Small intestine (tissue), 7 donors: ENCODE measurements at regions not wholly inside any gene's neighbourhood (a gene's known extent, or its start where the extent isn't known, plus 50 kb on each side); places are given as distances from the start of the nearest gene placed in this dataset.

Source experiments
- DNase-seq, 2 donors: peaks; one replicate each; pipeline versions ENCODE4 v3.0.0 to v3.0.0-alpha.2; 2013
- FAIRE-seq: peaks from 2 replicates; lab custom pipeline; 2012; peaks lifted over from hg19 to GRCh38; lab: Jason Lieb, UNC
- H3K27ac ChIP-seq, 3 donors: one replicate each; pipeline ENCODE4 v1.5.1; 2013; ENCODE audit warnings: low read length in 2 of 3, mild to moderate bottlenecking in 2 of 3, control low read depth in 1 of 3, inconsistent platforms in 1 of 3, low read depth in 1 of 3, moderate library complexity in 1 of 3
- H3K27me3 ChIP-seq, 3 donors: one replicate each; pipeline ENCODE4 v1.6.1; 2013; ENCODE audit warnings: low read length in 3 of 3, inconsistent platforms in 1 of 3; ENCODE audit not compliant: control insufficient read depth in 3 of 3, insufficient read depth in 3 of 3
- H3K36me3 ChIP-seq, 3 donors: one replicate each; pipeline ENCODE4 v1.6.1; 2013; ENCODE audit warnings: low read length in 3 of 3, inconsistent platforms in 1 of 3, low read depth in 1 of 3, mild to moderate bottlenecking in 1 of 3, moderate library complexity in 1 of 3; ENCODE audit not compliant: control insufficient read depth in 3 of 3, insufficient read depth in 2 of 3
- H3K4me1 ChIP-seq, 3 donors: one replicate each; pipeline ENCODE4 v1.6.1; 2013; ENCODE audit warnings: low read length in 2 of 3, inconsistent platforms in 1 of 3, low read depth in 1 of 3, mild to moderate bottlenecking in 1 of 3, moderate library complexity in 1 of 3; ENCODE audit not compliant: control insufficient read depth in 3 of 3, insufficient read depth in 2 of 3
- H3K4me3 ChIP-seq, 3 donors: one replicate each; pipeline ENCODE4 v1.5.1; 2013; ENCODE audit warnings: low read length in 3 of 3, control low read depth in 1 of 3, inconsistent platforms in 1 of 3, low read depth in 1 of 3, mild to moderate bottlenecking in 1 of 3, moderate library complexity in 1 of 3
- H3K9me3 ChIP-seq, 2 donors: one replicate each; pipeline ENCODE4 v1.6.1; 2013; ENCODE audit warnings: low read depth in 1 of 2, low read length in 1 of 2; ENCODE audit not compliant: control insufficient read depth in 2 of 2, insufficient read depth in 1 of 2
- WGBS, 3 donors: extraction: QIAGEN DNeasy Blood & Tissue Kit; methylation state at CpG; one replicate each; pipeline ENCODE4 v1.1.7; 2013; 5-methylcytosine and 5-hydroxymethylcytosine counted together
- donor health status: healthy with polysubstance abuse.
- donor health status: control.
- donor health status: control.
- donor health status: Bipolar disorder and iron deficiency.
- donor health status: healthy.

GRCh38 chr10:14451341-14451740 is 120.6 kb upstream of the FRMD4A start:
- no peak for DNase-seq
- FAIRE-seq = no peak
- Histone ChIP-seq H3K4me1 (peaks cover 0 to 2% (median 0%) of the 10 kb centered on the region in 3 donors), H3K36me3 (no peaks in the 10 kb centered on the region), H3K27ac (no peak overlapping the region), H3K4me3 (no peak overlapping the region), H3K9me3 (no peaks in the 10 kb centered on the region), H3K27me3 (no peaks in the 10 kb centered on the region)
- 82 to 89% (median 85%) methylated on average over 6 of the region's 6 CpGs for WGBS, 3 donors

GRCh38 chr10:14450041-14450491 is 119.3 kb upstream of the FRMD4A start:
- WGBS, 3 donors = 56 to 74% (median 70%) methylated on average over 3 of the region's 3 CpGs
- Histone ChIP-seq H3K27ac (no peak overlapping the region), H3K4me3 (no peak overlapping the region), H3K27me3 (no peaks in the 10 kb centered on the region), H3K4me1 (peaks cover 0 to 2% (median 0%) of the 10 kb centered on the region in 3 donors), H3K36me3 (no peaks in the 10 kb centered on the region), H3K9me3 (no peaks in the 10 kb centered on the region)
- FAIRE-seq (no peak), DNase-seq (no peak)

DNA sequence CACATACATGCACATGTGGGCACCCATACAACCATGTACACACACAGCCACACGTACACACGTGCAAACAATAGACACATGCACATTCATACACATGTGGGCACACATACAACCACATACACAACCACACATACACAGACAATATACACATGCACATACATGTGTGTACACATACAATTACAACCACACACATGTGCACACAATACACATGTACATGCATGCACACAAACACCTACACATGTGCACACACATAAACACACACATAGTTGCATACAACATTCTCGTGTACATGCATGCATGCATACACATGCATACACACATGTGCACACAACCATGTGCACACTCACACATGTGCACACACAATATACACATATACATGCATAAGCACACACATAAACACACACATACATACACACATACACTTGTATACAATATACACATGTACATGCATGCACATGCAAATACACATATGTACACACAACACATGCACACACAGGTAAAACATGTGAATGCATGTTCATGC is 118.6 kb upstream of the FRMD4A start:
- no peaks in the 10 kb centered on the region for H3K27me3 ChIP-seq
- H3K27ac ChIP-seq = no peak overlapping the region
- no peak overlapping the region for H3K4me3 ChIP-seq
- 95 to 99% (median 98%) methylated on average over 3 of the region's 3 CpGs for WGBS, 3 donors
- H3K9me3 ChIP-seq = no peaks in the 10 kb centered on the region
- DNase-seq (no peak), FAIRE-seq (no peak)
- H3K36me3 ChIP-seq = no peaks in the 10 kb centered on the region
- H3K4me1 ChIP-seq = peaks cover 0 to 2% (median 0%) of the 10 kb centered on the region in 3 donors

DNA sequence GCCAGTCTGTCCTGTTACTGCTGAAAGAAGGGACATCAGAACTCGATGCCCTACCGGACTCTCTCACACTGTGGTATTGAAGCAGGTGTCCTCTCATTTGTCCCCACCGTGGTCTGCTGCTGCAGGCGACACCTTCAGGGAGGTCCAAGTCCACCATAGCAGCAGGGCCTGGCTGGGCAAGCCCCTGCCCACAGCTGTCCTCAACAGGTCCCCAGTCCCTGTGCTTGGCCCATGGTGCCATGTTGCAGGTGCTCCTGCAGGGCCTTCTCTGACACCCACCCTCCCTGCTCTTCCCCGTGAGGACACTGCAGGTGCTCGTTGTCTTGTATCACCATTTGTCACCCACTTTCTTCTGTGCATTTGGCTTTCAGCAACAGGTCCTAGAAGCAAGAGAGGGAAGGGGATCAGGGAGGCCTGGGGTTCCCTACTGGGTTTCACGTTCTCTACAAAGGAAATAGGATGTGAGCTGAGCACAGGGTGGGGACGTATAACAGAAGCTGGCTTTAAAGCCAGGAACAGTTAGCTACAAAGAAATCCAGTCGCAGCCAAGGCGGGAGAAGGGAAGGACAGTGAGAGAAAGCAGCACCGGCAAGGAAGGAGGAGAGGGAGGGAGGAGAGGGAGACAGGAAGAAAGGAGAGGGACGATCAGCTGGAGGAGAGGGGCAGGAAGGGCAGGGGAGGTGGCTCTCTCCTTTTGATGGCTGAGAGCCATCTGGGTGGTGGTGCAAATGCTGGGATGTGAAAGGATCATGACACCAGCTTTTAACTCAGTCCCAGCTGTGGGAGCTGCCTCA is 117.7 kb upstream of the FRMD4A start:
- no peaks in the 10 kb centered on the region for H3K9me3 ChIP-seq
- H3K4me1 ChIP-seq = peaks cover 0 to 2% (median 0%) of the 10 kb centered on the region in 3 donors
- H3K36me3 ChIP-seq = no peaks in the 10 kb centered on the region
- no peak overlapping the region for H3K27ac ChIP-seq
- H3K27me3 ChIP-seq = no peaks in the 10 kb centered on the region
- DNase-seq (no peak), FAIRE-seq (no peak)
- H3K4me3 ChIP-seq = no peak overlapping the region
- 70 to 82% (median 74%) methylated on average over 12 of the region's 12 CpGs for WGBS, 3 donors

DNA sequence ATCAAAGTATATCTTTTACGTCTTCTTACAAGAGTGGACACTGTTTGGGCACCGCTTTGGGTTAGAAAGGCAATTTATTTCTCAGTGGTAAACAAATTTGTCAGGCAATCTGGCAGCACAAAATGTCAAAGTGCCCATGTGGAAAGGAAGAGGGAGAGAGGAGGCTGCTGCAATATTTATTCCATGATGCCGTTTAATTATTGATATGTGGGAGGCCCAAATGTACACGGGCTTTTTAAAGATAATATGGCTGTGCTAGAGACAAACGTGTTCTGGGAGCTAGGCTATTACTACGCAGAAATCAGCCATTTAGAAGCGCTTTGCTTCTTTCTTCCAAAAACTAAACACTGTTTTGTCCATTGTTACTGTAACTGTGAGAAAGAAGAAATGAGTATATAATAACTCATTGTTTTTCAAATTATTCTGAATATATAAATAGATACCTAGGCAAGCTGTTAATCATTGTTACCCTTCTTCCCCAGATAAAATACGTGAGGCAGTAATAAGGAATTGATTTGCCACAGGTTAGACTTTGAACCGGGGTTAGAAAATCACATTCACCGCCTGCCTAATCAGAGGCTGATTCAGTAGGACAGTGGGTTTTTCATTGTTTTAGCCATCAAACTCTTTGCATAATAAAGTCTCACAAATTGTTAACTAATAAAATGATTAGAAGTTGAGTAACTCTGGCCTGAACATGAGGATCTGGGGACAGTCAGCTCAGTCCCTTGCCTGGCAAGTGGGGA is 116.5 kb upstream of the FRMD4A start:
- Histone ChIP-seq H3K36me3 (no peaks in the 10 kb centered on the region), H3K9me3 (no peaks in the 10 kb centered on the region), H3K4me1 (peaks cover 0 to 2% (median 0%) of the 10 kb centered on the region in 3 donors), H3K27me3 (no peaks in the 10 kb centered on the region), H3K27ac (no peak overlapping the region), H3K4me3 (no peak overlapping the region)
- 26 to 59% (median 47%) methylated on average over 10 of the region's 10 CpGs for WGBS, 3 donors
- FAIRE-seq (no peak), DNase-seq (peak; percentile 10 to 79)

DNA sequence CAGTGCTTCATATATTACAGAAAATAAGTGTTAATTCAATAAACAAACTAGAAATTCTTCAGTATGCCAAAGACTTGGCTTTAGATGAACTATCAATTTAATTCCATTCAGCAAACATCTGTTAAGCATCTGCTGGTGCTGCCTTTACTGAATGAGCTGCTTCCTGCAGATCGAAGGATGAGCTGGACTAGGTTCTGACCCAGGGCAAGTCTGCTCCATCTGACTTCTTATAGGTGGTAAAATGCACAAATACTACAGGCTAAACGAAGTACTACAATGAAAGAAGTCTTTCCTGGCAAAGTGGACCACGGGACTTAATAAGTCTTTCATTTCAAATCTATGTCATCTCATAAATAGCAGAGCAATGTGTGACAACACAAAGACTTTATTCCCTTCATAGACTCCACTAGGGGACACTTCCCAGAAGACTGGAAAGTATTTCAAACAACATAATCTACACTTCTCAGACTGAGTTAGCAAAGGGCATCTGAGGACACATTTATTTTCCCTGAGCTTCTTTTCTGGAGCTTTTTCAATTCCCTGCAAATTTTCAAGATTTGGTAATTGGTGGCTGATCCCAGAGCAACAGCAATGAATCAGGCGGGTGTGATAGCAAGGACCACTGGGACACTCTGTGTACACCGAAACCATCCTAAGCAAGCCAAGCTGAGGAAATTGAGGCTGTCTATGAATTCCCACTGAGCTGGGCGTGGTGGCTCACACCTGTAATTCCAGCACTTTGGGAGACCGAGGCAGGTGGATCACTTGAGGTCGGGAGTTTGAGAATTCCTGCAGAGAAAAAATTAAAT is 108.9 kb upstream of the FRMD4A start:
- Histone ChIP-seq H3K27me3 (no peaks in the 10 kb centered on the region), H3K9me3 (no peaks in the 10 kb centered on the region), H3K36me3 (no peaks in the 10 kb centered on the region), H3K4me3 (no peak overlapping the region), H3K27ac (no peak overlapping the region), H3K4me1 (no peaks in the 10 kb centered on the region)
- DNase-seq (no peak), FAIRE-seq (no peak)
- 62 to 75% (median 67%) methylated on average over 8 of the region's 8 CpGs for WGBS, 3 donors

- 80 to 82% (median 81%) methylated on average over 7 of the region's 7 CpGs for WGBS, 3 donors
Observed at GRCh38 chr10:14438576-14438975, 107.9 kb upstream of the FRMD4A start.

GRCh38 chr10:14438057-14438456 is 107.3 kb upstream of the FRMD4A start:
- Histone ChIP-seq H3K9me3 (no peaks in the 10 kb centered on the region), H3K4me3 (no peak overlapping the region), H3K4me1 (no peaks in the 10 kb centered on the region), H3K27me3 (no peaks in the 10 kb centered on the region), H3K27ac (no peak overlapping the region), H3K36me3 (no peaks in the 10 kb centered on the region)
- FAIRE-seq (no peak), DNase-seq (no peak)
- 8 to 24% (median 14%) methylated on average over 1 of the region's 1 CpG for WGBS, 3 donors

More at GRCh38 chr10:14438576-14438975, 107.9 kb upstream of the FRMD4A start:
- Histone ChIP-seq H3K27me3 (no peaks in the 10 kb centered on the region), H3K27ac (no peak overlapping the region), H3K9me3 (no peaks in the 10 kb centered on the region), H3K36me3 (no peaks in the 10 kb centered on the region), H3K4me3 (no peak overlapping the region), H3K4me1 (no peaks in the 10 kb centered on the region)
- FAIRE-seq (no peak), DNase-seq (no peak)
